ENCODE measurements at regions not wholly inside any gene's neighbourhood (a gene's known extent, or its start where the extent isn't known, plus 50 kb on each side); places are given as distances from the start of the nearest gene placed in this dataset.

GRCh38 chr12:104852896-104853295 lies 105.2 kb downstream of the SLC41A2 start:
- Histone ChIP-seq H3K4ac (replicated peaks; ENCODE audit: insufficient read length, low read depth, low read length) (no peak overlapping the region), H3K36me3 (ENCODE audit: control insufficient read depth in 2 of 4, insufficient read depth in 4 of 4, low read length in 3 of 4) (no peaks in the 10 kb centered on the region), H4K20me1 (replicated peaks in 1 of 2; ENCODE audit: control insufficient read depth in 1 of 2, insufficient read depth in 2 of 2, low read length in 2 of 2) (no peaks in the 10 kb centered on the region), H3K79me2 (ENCODE audit: control insufficient read depth in 1 of 2, insufficient read depth in 2 of 2, low read length in 2 of 2) (no peaks in the 10 kb centered on the region), H4K5ac (ENCODE audit: insufficient read length, low read depth, low read length) (no peak overlapping the region), H2BK120ac (replicated peaks; ENCODE audit: low read depth, low read length) (no peak overlapping the region), H3K9me3 (ENCODE audit: insufficient read depth in 2 of 2, low read depth in 1 of 2, low read length in 1 of 2) (no peaks in the 10 kb centered on the region), H4K91ac (replicated peaks; ENCODE audit: insufficient read length, low read length) (no peak overlapping the region), H3K23ac (ENCODE audit: insufficient read length) (no peak overlapping the region), H3K4me3 (ENCODE audit: extremely low read depth in 1 of 4, insufficient read depth in 2 of 4, low read depth in 3 of 4, low read length in 4 of 4) (no peak overlapping the region), H2BK15ac (ENCODE audit: low read length) (no peak overlapping the region), H2AFZ (ENCODE audit: low read length) (no peak overlapping the region), H3K27ac (ENCODE audit: low read depth, low read length) (no peak overlapping the region), H2AK5ac (ENCODE audit: low read depth, low read length) (no peak overlapping the region), H3K9ac (replicated peaks in 1 of 4; ENCODE audit: extremely low read depth in 1 of 4, low read depth in 3 of 4, low read length in 3 of 4) (no peak overlapping the region), H3K23me2 (ENCODE audit: low read depth, low read length) (no peaks in the 10 kb centered on the region), H3K79me1 (ENCODE audit: low read depth, low read length) (no peaks in the 10 kb centered on the region), H4K8ac (ENCODE audit: extremely low read depth, insufficient read depth, low read length) (no peak overlapping the region), H2BK5ac (ENCODE audit: low read depth, low read length) (no peak overlapping the region), H3K56ac (replicated peaks; ENCODE audit: insufficient read length, low read depth, low read length) (no peak overlapping the region), H2BK20ac (ENCODE audit: low read length) (no peak overlapping the region), H3K4me1 (replicated peaks in 1 of 4; ENCODE audit: control insufficient read depth in 3 of 4, insufficient read depth in 4 of 4, low read length in 3 of 4) (no peaks in the 10 kb centered on the region), H2BK12ac (ENCODE audit: low read depth, low read length) (no peak overlapping the region), H3K4me2 (ENCODE audit: insufficient read depth in 1 of 2, low read depth in 2 of 2, low read length in 2 of 2) (no peak overlapping the region), H3K27me3 (replicated peaks in 1 of 4; ENCODE audit: control insufficient read depth in 3 of 4, extremely low read depth in 1 of 4, insufficient read depth in 3 of 4, low read length in 3 of 4) (no peaks in the 10 kb centered on the region), H3K14ac (ENCODE audit: insufficient read length) (no peak overlapping the region), H3K18ac (ENCODE audit: extremely low read depth, low read length) (no peak overlapping the region)
- POLR2A ChIA-PET (ENCODE audit: partially characterized antibody) = no interaction called here
- DNase-seq (ENCODE audit: low read depth in 1 of 2, low spot score in 2 of 2) (no peak), FAIRE-seq (no peak)
- CTCF ChIA-PET (ENCODE audit: partially characterized antibody) = interaction anchor here (1.3 to 1.5 kb wide), 2 partner anchors 18 to 26 kb away, joined by 4 to 5 read pairs; no protein-coding TSS in a partner anchor
- 94% methylated on average over 2 of the region's 2 CpGs; no CpG with 5 or more reads in 1 of the 2 experiments for WGBS, 2 experiments (ENCODE audit: extremely low coverage in 1 of 2, insufficient coverage in 1 of 2, insufficient read length in 1 of 2, insufficient replicate concordance in 2 of 2, low coverage in 1 of 2, low lambda C conversion rate in 2 of 2, missing lambda C conversion rate in 1 of 2)
- TF ChIP-seq EGR1 (IDR thresholded peaks at IDR 0.05; ENCODE audit: borderline replicate concordance, low read depth, low read length) (no peak), SRF (IDR thresholded peaks at IDR 0.05; ENCODE audit: low read depth, low read length) (no peak), MAFK (IDR thresholded peaks at IDR 0.05; ENCODE audit: low read depth, low read length) (no peak), NRF1 (IDR thresholded peaks at IDR 0.05; ENCODE audit: low read depth, low read length) (no peak), MAX (IDR thresholded peaks at IDR 0.05) (no peak), TAF7 (optimal IDR thresholded peaks at IDR 0.05; ENCODE audit: borderline replicate concordance, low read depth, low read length) (no peak)

All from H1 (cell line).